HFFc6 (cell line): ENCODE measurements at regions not wholly inside any gene's neighbourhood (a gene's known extent, or its start where the extent isn't known, plus 50 kb on each side); places are given as distances from the start of the nearest gene placed in this dataset.
A peak's percentile ranks its signal among the peaks of the same experiment; 100 is the strongest.
"Not testable (repeated sequence)": the region's sequence is repeated elsewhere in the genome, so short reads cannot be mapped to it uniquely, and the experiment has no call there.

Source experiments
- DNase-seq: peaks from one replicate; pipeline ENCODE4 v3.0.0-alpha.2; 2018
- H3K27ac Mint-ChIP-seq: 2 replicates; pipeline ENCODE4 v1.8.0; 2020; ENCODE audit warnings: mild to moderate bottlenecking, mixed read lengths
- H3K27me3 Mint-ChIP-seq: 2 replicates; pipeline ENCODE4 v1.8.0; 2021; ENCODE audit warnings: mild to moderate bottlenecking, moderate library complexity, mixed read lengths; ENCODE audit not compliant: insufficient read depth
- H3K36me3 Mint-ChIP-seq: 2 replicates; pipeline ENCODE4 v1.8.0; 2021; ENCODE audit warnings: low read depth, mixed read lengths
- H3K4me1 Mint-ChIP-seq: 2 replicates; pipeline ENCODE4 v1.8.0; 2020; ENCODE audit warnings: low read depth, mixed read lengths
- H3K4me3 Mint-ChIP-seq: 2 replicates; pipeline ENCODE4 v1.8.0; 2020; ENCODE audit warnings: mild to moderate bottlenecking, moderate library complexity, mixed read lengths
- H3K9me3 Mint-ChIP-seq: 2 replicates; pipeline ENCODE4 v1.8.0; 2020; ENCODE audit warnings: mild to moderate bottlenecking, mixed read lengths
- CTCF ChIP-seq: fragments of 200-600 bp; sonication (generic); IDR thresholded peaks from 2 replicates; pipeline ENCODE4 v1.5.0; 2021; ENCODE audit warnings: antibody characterized with exemption, mild to moderate bottlenecking

GRCh38 chr3:194908972-194909371 lies 223.3 kb downstream of the FAM43A start:
- no peak for TF ChIP-seq CTCF
- no peak for DNase-seq
- Mint-ChIP-seq H3K9me3 (peaks cover 5% of the 10 kb centered on the region; the same call in 1 of the 2 replicates), H3K27ac (no peak overlapping the region), H3K4me3 (no peak overlapping the region), H3K36me3 (no peaks in the 10 kb centered on the region), H3K4me1 (no peaks in the 10 kb centered on the region), H3K27me3 (peaks cover 25% of the 10 kb centered on the region)

- no peak for DNase-seq
- H3K9me3 Mint-ChIP-seq, result no peaks in the 10 kb centered on the region
- no peaks in the 10 kb centered on the region for H3K36me3 Mint-ChIP-seq
- peaks cover 25% of the 10 kb centered on the region for H3K27me3 Mint-ChIP-seq
- no peak overlapping the region for H3K4me3 Mint-ChIP-seq
- TF ChIP-seq CTCF, result no peak
- H3K4me1 Mint-ChIP-seq, result no peaks in the 10 kb centered on the region
- no peak overlapping the region for H3K27ac Mint-ChIP-seq
Measured at GRCh38 chr3:194910414-194910984, 224.8 kb downstream of the FAM43A start.

GRCh38 chr3:194913316-194913715 lies 227.6 kb downstream of the FAM43A start:
- no peaks in the 10 kb centered on the region for H3K9me3 Mint-ChIP-seq
- no peak overlapping the region for H3K27ac Mint-ChIP-seq
- peaks cover 25% of the 10 kb centered on the region for H3K27me3 Mint-ChIP-seq
- no peaks in the 10 kb centered on the region for H3K36me3 Mint-ChIP-seq
- H3K4me3 Mint-ChIP-seq, result no peak overlapping the region
- TF ChIP-seq CTCF, result no peak
- no peaks in the 10 kb centered on the region for H3K4me1 Mint-ChIP-seq
- no peak for DNase-seq

GRCh38 chr3:194924889-194925288 lies 239.2 kb downstream of the FAM43A start:
- H3K36me3 Mint-ChIP-seq, H3K27ac Mint-ChIP-seq, H3K4me3 Mint-ChIP-seq, DNase-seq, H3K9me3 Mint-ChIP-seq: not testable (repeated sequence)
- H3K27me3 Mint-ChIP-seq, result peaks cover 18% of the 10 kb centered on the region
- H3K4me1 Mint-ChIP-seq, result peaks cover 20% of the 10 kb centered on the region

- no peaks in the 10 kb centered on the region for H3K9me3 Mint-ChIP-seq
Measured at GRCh38 chr3:194925614-194926013, 239.9 kb downstream of the FAM43A start.

GRCh38 chr3:194928227-194928626 lies 242.5 kb downstream of the FAM43A start:
- TF ChIP-seq CTCF, result no peak
- Mint-ChIP-seq H3K4me3 (no peak overlapping the region), H3K27me3 (peaks cover 19% of the 10 kb centered on the region), H3K9me3 (no peaks in the 10 kb centered on the region), H3K36me3 (no peaks in the 10 kb centered on the region), H3K4me1 (peaks cover 37% of the 10 kb centered on the region), H3K27ac (no peak overlapping the region; the same call in 1 of the 2 replicates)
- DNase-seq, result peak; percentile 24

More at GRCh38 chr3:194925614-194926013, 239.9 kb downstream of the FAM43A start:
- no peak for TF ChIP-seq CTCF
- H3K27ac Mint-ChIP-seq, result no peak overlapping the region
- no peaks in the 10 kb centered on the region for H3K36me3 Mint-ChIP-seq
- H3K4me1 Mint-ChIP-seq, result peaks cover 27% of the 10 kb centered on the region
- H3K4me3 Mint-ChIP-seq, result no peak overlapping the region
- no peak for DNase-seq
- peaks cover 18% of the 10 kb centered on the region for H3K27me3 Mint-ChIP-seq
